ENCODE measurements at regions not wholly inside any gene's neighbourhood (a gene's known extent, or its start where the extent isn't known, plus 50 kb on each side); places are given as distances from the start of the nearest gene placed in this dataset.

DNA sequence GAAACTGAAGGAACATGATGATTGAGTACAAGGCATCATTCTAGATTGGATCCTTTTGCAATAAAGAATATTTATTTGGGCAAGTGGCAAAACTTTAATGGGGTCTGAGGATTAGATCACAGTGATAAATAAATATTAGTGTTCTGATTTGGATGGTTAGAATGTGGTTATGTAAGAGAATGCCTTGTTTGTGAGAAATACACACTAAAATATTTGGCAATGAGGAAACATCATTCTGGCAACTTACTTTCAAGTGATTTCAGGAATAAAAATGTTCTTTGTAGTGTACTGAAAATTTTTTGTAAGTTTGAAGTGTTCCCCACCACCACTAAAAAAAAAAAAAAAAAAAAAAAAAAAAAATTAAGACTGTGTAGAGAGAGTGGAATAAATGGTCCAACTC, 185.1 kb upstream of the NEBL start (continued):
- TF ChIP-seq, protein P1, sequence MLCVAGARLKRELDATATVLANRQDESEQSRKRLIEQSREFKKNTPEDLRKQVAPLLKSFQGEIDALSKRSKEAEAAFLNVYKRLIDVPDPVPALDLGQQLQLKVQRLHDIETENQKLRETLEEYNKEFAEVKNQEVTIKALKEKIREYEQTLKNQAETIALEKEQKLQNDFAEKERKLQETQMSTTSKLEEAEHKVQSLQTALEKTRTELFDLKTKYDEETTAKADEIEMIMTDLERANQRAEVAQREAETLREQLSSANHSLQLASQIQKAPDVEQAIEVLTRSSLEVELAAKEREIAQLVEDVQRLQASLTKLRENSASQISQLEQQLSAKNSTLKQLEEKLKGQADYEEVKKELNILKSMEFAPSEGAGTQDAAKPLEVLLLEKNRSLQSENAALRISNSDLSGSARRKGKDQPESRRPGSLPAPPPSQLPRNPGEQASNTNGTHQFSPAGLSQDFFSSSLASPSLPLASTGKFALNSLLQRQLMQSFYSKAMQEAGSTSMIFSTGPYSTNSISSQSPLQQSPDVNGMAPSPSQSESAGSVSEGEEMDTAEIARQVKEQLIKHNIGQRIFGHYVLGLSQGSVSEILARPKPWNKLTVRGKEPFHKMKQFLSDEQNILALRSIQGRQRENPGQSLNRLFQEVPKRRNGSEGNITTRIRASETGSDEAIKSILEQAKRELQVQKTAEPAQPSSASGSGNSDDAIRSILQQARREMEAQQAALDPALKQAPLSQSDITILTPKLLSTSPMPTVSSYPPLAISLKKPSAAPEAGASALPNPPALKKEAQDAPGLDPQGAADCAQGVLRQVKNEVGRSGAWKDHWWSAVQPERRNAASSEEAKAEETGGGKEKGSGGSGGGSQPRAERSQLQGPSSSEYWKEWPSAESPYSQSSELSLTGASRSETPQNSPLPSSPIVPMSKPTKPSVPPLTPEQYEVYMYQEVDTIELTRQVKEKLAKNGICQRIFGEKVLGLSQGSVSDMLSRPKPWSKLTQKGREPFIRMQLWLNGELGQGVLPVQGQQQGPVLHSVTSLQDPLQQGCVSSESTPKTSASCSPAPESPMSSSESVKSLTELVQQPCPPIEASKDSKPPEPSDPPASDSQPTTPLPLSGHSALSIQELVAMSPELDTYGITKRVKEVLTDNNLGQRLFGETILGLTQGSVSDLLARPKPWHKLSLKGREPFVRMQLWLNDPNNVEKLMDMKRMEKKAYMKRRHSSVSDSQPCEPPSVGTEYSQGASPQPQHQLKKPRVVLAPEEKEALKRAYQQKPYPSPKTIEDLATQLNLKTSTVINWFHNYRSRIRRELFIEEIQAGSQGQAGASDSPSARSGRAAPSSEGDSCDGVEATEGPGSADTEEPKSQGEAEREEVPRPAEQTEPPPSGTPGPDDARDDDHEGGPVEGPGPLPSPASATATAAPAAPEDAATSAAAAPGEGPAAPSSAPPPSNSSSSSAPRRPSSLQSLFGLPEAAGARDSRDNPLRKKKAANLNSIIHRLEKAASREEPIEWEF (IDR thresholded peaks at IDR 0.05; ENCODE audit: insufficient replicate concordance, low read depth, low read length) = no peak
- TF ChIP-seq KDM1A (IDR thresholded peaks at IDR 0.05; ENCODE audit: borderline replicate concordance) (no peak), PML (IDR thresholded peaks at IDR 0.05; ENCODE audit: low read length) (no peak)

- no peaks in the 10 kb centered on the region for H3K9me3 ChIP-seq (replicated peaks; ENCODE audit: control insufficient read depth, insufficient read depth, low read length)
- no peaks in the 10 kb centered on the region for H4K20me1 ChIP-seq (ENCODE audit: control insufficient read depth, insufficient read depth)
- H3K27ac ChIP-seq (ENCODE audit: control insufficient read depth, insufficient read depth) = no peak overlapping the region
- in situ Hi-C loops (cut with MboI) (loop anchor here (25.0 kb wide), 1 partner anchor 882 kb away; no protein-coding TSS in a partner anchor), intact Hi-C loops (cut with micrococcal nuclease; ENCODE audit: unreplicated experiment) (no loop called here)
- POLR2A ChIA-PET = no interaction called here
- 0% methylated on average over 2 of the region's 2 CpGs for WGBS (ENCODE audit: insufficient coverage, insufficient replicate concordance, low lambda C conversion rate, missing lambda C conversion rate)
- H3K4me2 ChIP-seq (ENCODE audit: control insufficient read depth, insufficient read depth) = no peak overlapping the region
- TF ChIP-seq EP300 (IDR thresholded peaks at IDR 0.05; ENCODE audit: borderline replicate concordance in 1 of 2, control insufficient read depth in 1 of 2, low read depth in 2 of 2, low read length in 2 of 2) (no peak), NBN (IDR thresholded peaks at IDR 0.05) (no peak), SP1 (IDR thresholded peaks at IDR 0.05; ENCODE audit: low read depth, low read length) (no peak), ZNF24 (IDR thresholded peaks at IDR 0.05) (no peak), RCOR1 (conservative IDR thresholded peaks at IDR 0.05; ENCODE audit: low read depth, low read length) (no peak), STAT3 (IDR thresholded peaks at IDR 0.05; ENCODE audit: low read depth, low read length) (no peak)
- H3K4me1 ChIP-seq (ENCODE audit: control insufficient read depth, insufficient read depth, low read length) = no peaks in the 10 kb centered on the region
- no peak overlapping the region for H3K4me3 ChIP-seq
- no peak for DNase-seq (ENCODE audit: low read depth, low spot score)
- SMC1A ChIA-PET (ENCODE audit: uncharacterized antibody, unreplicated experiment) = interaction anchor here (0.6 kb wide), 1 partner anchor 416 kb away, joined by 3 read pairs; no protein-coding TSS in a partner anchor
- CTCF ChIA-PET = interaction anchor here (1.5 to 1.8 kb wide), 3 partner anchors 12 to 213 kb away, joined by 4 to 9 read pairs (median 8); no protein-coding TSS in a partner anchor
- no peak overlapping the region for H3K9ac ChIP-seq (ENCODE audit: control insufficient read depth, insufficient read depth, low read length)
- no peaks in the 10 kb centered on the region for H3K79me2 ChIP-seq (ENCODE audit: control insufficient read depth, insufficient read depth, low read length)
- FAIRE-seq = no peak
- RAD21 ChIA-PET (ENCODE audit: unreplicated experiment) = interaction anchor here (1.2 kb wide), 1 partner anchor 873 kb away, joined by 3 read pairs; no protein-coding TSS in a partner anchor
- no peaks in the 10 kb centered on the region; a peak in 2 of 4 replicates for H3K27me3 ChIP-seq (replicated peaks in 1 of 2; ENCODE audit: control insufficient read depth in 2 of 2, insufficient read depth in 2 of 2, low read length in 1 of 2)
- no peak overlapping the region for H2AFZ ChIP-seq (ENCODE audit: control insufficient read depth, low read depth, low read length)
- H3K36me3 ChIP-seq (ENCODE audit: control insufficient read depth in 2 of 2, insufficient read depth in 2 of 2, low read length in 1 of 2) = no peaks in the 10 kb centered on the region
- ATAC-seq = no peak
- no TSS peak for BruUV-seq (replicated peaks)
Measured at GRCh38 chr10:21080261-21080660, 183.2 kb upstream of the NEBL start.
